Calu3 (cell line): ENCODE measurements at regions not wholly inside any gene's neighbourhood (a gene's known extent, or its start where the extent isn't known, plus 50 kb on each side); places are given as distances from the start of the nearest gene placed in this dataset.

Experiments
- BruUV-seq: library from RNA; stranded (reverse); fragments of 400-500 nt; replicated peaks from 2 replicates; lab custom pipeline; 2021; lab: Mats Ljungman, UMichigan
- CTCF ChIA-PET: fragments of 300-600 bp; sonication (Branson Sonifier 250); formaldehyde crosslinking; loops from one replicate; lab custom pipeline; 2022; ENCODE audit warnings: antibody characterized with exemption; lab: Charles Lee
- DNase-seq: peaks from one replicate; pipeline ENCODE4 v3.0.0; 2022
- H3K27ac Mint-ChIP-seq: one replicate; pipeline ENCODE4 v1.8.0; 2022; ENCODE audit warnings: mixed read lengths; ENCODE audit not compliant: unreplicated experiment
- H3K27me3 Mint-ChIP-seq: one replicate; pipeline ENCODE4 v1.8.0; 2022; ENCODE audit warnings: mixed read lengths; ENCODE audit not compliant: unreplicated experiment
- H3K36me3 Mint-ChIP-seq: one replicate; pipeline ENCODE4 v1.8.0; 2022; ENCODE audit warnings: mild to moderate bottlenecking, moderate library complexity, mixed read lengths; ENCODE audit not compliant: insufficient read depth, unreplicated experiment
- H3K4me1 Mint-ChIP-seq: one replicate; pipeline ENCODE4 v1.8.0; 2022; ENCODE audit warnings: mild to moderate bottlenecking, low read depth, mixed read lengths; ENCODE audit not compliant: unreplicated experiment
- H3K4me3 Mint-ChIP-seq: one replicate; pipeline ENCODE4 v1.8.0; 2022; ENCODE audit warnings: mild to moderate bottlenecking, low read depth, moderate library complexity, mixed read lengths; ENCODE audit not compliant: unreplicated experiment
- H3K9me3 Mint-ChIP-seq: one replicate; pipeline ENCODE4 v1.8.0; 2022; ENCODE audit warnings: low read depth, mixed read lengths; ENCODE audit not compliant: unreplicated experiment
- CTCF ChIP-seq: fragments of 200-600 bp; IDR thresholded peaks from one replicate; pipeline ENCODE4 v1.8.0; 2022; ENCODE audit warnings: antibody characterized with exemption; ENCODE audit not compliant: unreplicated experiment
- intact Hi-C: fragments of 100-400 bp; cut with micrococcal nuclease; formaldehyde crosslinking; loops from one replicate; pipeline ENCODE4 v1.10.0; 2022; ENCODE audit not compliant: unreplicated experiment

- Mint-ChIP-seq H3K36me3 (no peaks in the 10 kb centered on the region), H3K4me3 (no peak overlapping the region), H3K27ac (no peak overlapping the region), H3K9me3 (no peaks in the 10 kb centered on the region), H3K4me1 (no peaks in the 10 kb centered on the region), H3K27me3 (peaks cover 83% of the 10 kb centered on the region)
- DNase-seq: no peak
- no TSS peak for BruUV-seq
- CTCF ChIA-PET: no interaction called here
- intact Hi-C loops: no loop called here
- no peak for TF ChIP-seq CTCF
These were observed 98.1 kb upstream of the CCL2 start for GRCh38 chr17:34156741-34157589.

- CTCF ChIA-PET: interaction anchor here (1.0 kb wide), 1 partner anchor 80 kb away, joined by 4 read pairs; no protein-coding TSS in a partner anchor
- Mint-ChIP-seq H3K27me3 (peaks cover 82% of the 10 kb centered on the region), H3K4me1 (no peaks in the 10 kb centered on the region), H3K36me3 (no peaks in the 10 kb centered on the region), H3K27ac (no peak overlapping the region), H3K9me3 (no peaks in the 10 kb centered on the region), H3K4me3 (no peak overlapping the region)
- no peak for DNase-seq
- intact Hi-C loops: no loop called here
- no peak for TF ChIP-seq CTCF
- no TSS peak for BruUV-seq
These were observed 93.4 kb upstream of the CCL2 start for GRCh38 chr17:34161690-34162089.

GRCh38 chr17:34163123-34163522 is 92.0 kb upstream of the CCL2 start:
- intact Hi-C loops: no loop called here
- peaks cover 82% of the 10 kb centered on the region for H3K27me3 Mint-ChIP-seq
- DNase-seq: no peak
- BruUV-seq: no TSS peak
- CTCF ChIA-PET: interaction anchor here (0.6 kb wide), 1 partner anchor 897 kb away, joined by 3 read pairs; no protein-coding TSS in a partner anchor
- H3K36me3 Mint-ChIP-seq: no peaks in the 10 kb centered on the region
- no peaks in the 10 kb centered on the region for H3K4me1 Mint-ChIP-seq
- no peaks in the 10 kb centered on the region for H3K9me3 Mint-ChIP-seq
- TF ChIP-seq CTCF: no peak
- no peak overlapping the region for H3K27ac Mint-ChIP-seq
- H3K4me3 Mint-ChIP-seq: no peak overlapping the region

- DNase-seq: no peak
- no TSS peak for BruUV-seq
- H3K4me3 Mint-ChIP-seq: no peak overlapping the region
- peaks cover 85% of the 10 kb centered on the region for H3K27me3 Mint-ChIP-seq
- intact Hi-C loops: no loop called here
- no peaks in the 10 kb centered on the region for H3K4me1 Mint-ChIP-seq
- H3K9me3 Mint-ChIP-seq: no peaks in the 10 kb centered on the region
- H3K27ac Mint-ChIP-seq: no peak overlapping the region
- no peaks in the 10 kb centered on the region for H3K36me3 Mint-ChIP-seq
- TF ChIP-seq CTCF: no peak
- CTCF ChIA-PET: interaction anchor here (0.6 kb wide), 1 partner anchor 897 kb away, joined by 3 read pairs; no protein-coding TSS in a partner anchor
These were observed 91.4 kb upstream of the CCL2 start for GRCh38 chr17:34163646-34164045.
